T-cell (primary cell): ENCODE measurements at regions not wholly inside any gene's neighbourhood (a gene's known extent, or its start where the extent isn't known, plus 50 kb on each side); places are given as distances from the start of the nearest gene placed in this dataset.

ENCODE experiments used
- ATAC-seq, 4 experiments: fragments of 200-7000 bp in 3 of 4; fragments of 150-1000 bp in 1 of 4; cut with Tn5 transposase; replicated peaks in 1 of 4; 1 replicate in 3 of 4; 2 replicates in 1 of 4; pipeline ENCODE4 v1.10.0; 2021; ENCODE audit warnings: moderate library complexity in 3 of 4, mild to moderate bottlenecking in 2 of 4, moderate number of reproducible peaks in 1 of 4
- CTCF ChIA-PET, 2 donors: fragments of 300-600 bp; sonication (Branson Sonifier 250); formaldehyde crosslinking; loops; one replicate each; lab custom pipeline; 2022; ENCODE audit warnings: antibody characterized with exemption in 2 of 2; lab: Charles Lee
- POLR2A ChIA-PET, 2 donors: fragments of 300-600 bp; sonication (Branson Sonifier 250); formaldehyde crosslinking; loops; one replicate each; lab custom pipeline; 2022; ENCODE audit warnings: antibody characterized with exemption in 2 of 2; lab: Charles Lee
- DNase-seq, 35 experiments: peaks; one replicate each; pipeline versions ENCODE4 v3.0.0 to v3.0.0-alpha.2; 2013 to 2023
- H3K27ac ChIP-seq: one replicate; pipeline ENCODE4 v1.5.1; 2013; ENCODE audit warnings: low read length
- H3K27me3 ChIP-seq, 2 experiments: replicated peaks in 1 of 2; 1 replicate in 1 of 2; 2 replicates in 1 of 2; pipeline versions ENCODE4 v1.6.1 to v1.7.0; 2013; ENCODE audit warnings: low read length in 1 of 2, mixed read lengths in 1 of 2; ENCODE audit not compliant: control insufficient read depth in 2 of 2, insufficient read depth in 2 of 2; ENCODE audit errors: extremely low read depth in 1 of 2
- H3K36me3 ChIP-seq, 2 donors: 1 replicate in 1 of 2; 2 replicates in 1 of 2; pipeline versions ENCODE4 v1.6.1 to v1.7.0; 2013; ENCODE audit warnings: low read length in 1 of 2; ENCODE audit not compliant: control insufficient read depth in 2 of 2, insufficient read depth in 1 of 2; ENCODE audit errors: extremely low read depth in 1 of 2
- H3K4me1 ChIP-seq, 2 experiments: 1 replicate in 1 of 2; 2 replicates in 1 of 2; pipeline versions ENCODE4 v1.6.1 to v1.7.0; 2013; ENCODE audit warnings: low read length in 2 of 2, mixed read lengths in 1 of 2; ENCODE audit not compliant: insufficient read depth in 2 of 2, control insufficient read depth in 1 of 2; ENCODE audit errors: extremely low read depth in 1 of 2
- H3K4me3 ChIP-seq, 2 donors: 1 replicate in 1 of 2; 2 replicates in 1 of 2; pipeline versions ENCODE4 v1.5.1 to v1.7.0; 2013; ENCODE audit warnings: mild to moderate bottlenecking in 2 of 2, low read length in 1 of 2, moderate library complexity in 1 of 2; ENCODE audit not compliant: control insufficient read depth in 1 of 2; ENCODE audit errors: extremely low read depth in 1 of 2
- H3K9me3 ChIP-seq: 2 replicates; pipeline ENCODE4 v1.7.0; 2013
- H3K27ac Mint-ChIP-seq, 2 donors: one replicate each; pipeline ENCODE4 v1.8.0; 2020 to 2021; ENCODE audit warnings: mild to moderate bottlenecking in 2 of 2, mixed read lengths in 2 of 2
- H3K27me3 Mint-ChIP-seq, 2 donors: one replicate each; pipeline ENCODE4 v1.8.0; 2021 to 2022; ENCODE audit warnings: mixed read lengths in 2 of 2
- H3K36me3 Mint-ChIP-seq: one replicate; pipeline ENCODE4 v1.8.0; 2021; ENCODE audit warnings: mixed read lengths
- H3K4me1 Mint-ChIP-seq, 3 donors: one replicate each; pipeline ENCODE4 v1.8.0; 2020 to 2022; ENCODE audit warnings: mixed read lengths in 3 of 3, mild to moderate bottlenecking in 1 of 3
- H3K4me3 Mint-ChIP-seq, 3 donors: one replicate each; pipeline ENCODE4 v1.8.0; 2020 to 2022; ENCODE audit warnings: mild to moderate bottlenecking in 3 of 3, mixed read lengths in 3 of 3, moderate library complexity in 3 of 3
- H3K9me3 Mint-ChIP-seq, 3 donors: one replicate each; pipeline ENCODE4 v1.8.0; 2020 to 2022; ENCODE audit warnings: mixed read lengths in 3 of 3
- WGBS: methylation state at CpG from one replicate; pipeline ENCODE4 v1.1.5; 2013; ENCODE audit warnings: missing lambda C conversion rate; ENCODE audit not compliant: insufficient coverage; 5-methylcytosine and 5-hydroxymethylcytosine counted together

GRCh38 chr4:89665662-89666061 lies 171.3 kb downstream of the SNCA start:
- H3K36me3 ChIP-seq: no peaks in the 10 kb centered on the region
- no peaks in the 10 kb centered on the region for H3K4me1 ChIP-seq
- POLR2A ChIA-PET: no interaction called here
- CTCF ChIA-PET: no interaction called here
- no peak overlapping the region for H3K27ac ChIP-seq
- no peaks in the 10 kb centered on the region for H3K9me3 Mint-ChIP-seq
- no peak overlapping the region for H3K4me3 Mint-ChIP-seq
- no peak overlapping the region for H3K4me3 ChIP-seq
- 79% methylated on average over 2 of the region's 3 CpGs for WGBS
- no peaks in the 10 kb centered on the region for H3K27me3 ChIP-seq
- ATAC-seq (no peak), DNase-seq (no peak)
- H3K27me3 Mint-ChIP-seq: peaks cover 5 to 10% of the 10 kb centered on the region in 2 donors
- H3K9me3 ChIP-seq: no peaks in the 10 kb centered on the region
- no peaks in the 10 kb centered on the region for H3K4me1 Mint-ChIP-seq
- H3K36me3 Mint-ChIP-seq: no peaks in the 10 kb centered on the region
- H3K27ac Mint-ChIP-seq: no peak overlapping the region

GRCh38 chr4:89664521-89664920 lies 172.4 kb downstream of the SNCA start:
- H3K27me3 Mint-ChIP-seq: peaks cover 0 to 4% of the 10 kb centered on the region in 2 donors
- H3K9me3 ChIP-seq: no peaks in the 10 kb centered on the region
- no peaks in the 10 kb centered on the region for H3K27me3 ChIP-seq
- ChIA-PET POLR2A (no interaction called here), CTCF (no interaction called here)
- H3K9me3 Mint-ChIP-seq: no peaks in the 10 kb centered on the region
- no peak overlapping the region for H3K4me3 ChIP-seq
- H3K27ac Mint-ChIP-seq: no peak overlapping the region
- DNase-seq: no peak
- no peaks in the 10 kb centered on the region for H3K4me1 ChIP-seq
- no peak overlapping the region for H3K27ac ChIP-seq
- ATAC-seq: no peak
- no peak overlapping the region for H3K4me3 Mint-ChIP-seq
- H3K36me3 ChIP-seq: no peaks in the 10 kb centered on the region
- no peaks in the 10 kb centered on the region for H3K36me3 Mint-ChIP-seq
- no peaks in the 10 kb centered on the region for H3K4me1 Mint-ChIP-seq

GRCh38 chr4:89661173-89661899 lies 175.6 kb downstream of the SNCA start:
- peaks cover 0 to 5% of the 10 kb centered on the region in 2 donors for H3K27me3 Mint-ChIP-seq
- H3K4me1 Mint-ChIP-seq: no peaks in the 10 kb centered on the region
- H3K27me3 ChIP-seq: no peaks in the 10 kb centered on the region
- H3K4me3 ChIP-seq: no peak overlapping the region
- ChIA-PET POLR2A (interaction anchor here in 1 of 2 donors (0.7 kb wide), 1 partner anchor 11 kb away, joined by 5 read pairs; no protein-coding TSS in a partner anchor), CTCF (interaction anchor here in 1 of 2 donors (0.8 kb wide), 1 partner anchor 10 kb away, joined by 3 read pairs; no protein-coding TSS in a partner anchor)
- WGBS: 63% methylated on average over 1 of the region's 3 CpGs
- no peaks in the 10 kb centered on the region for H3K4me1 ChIP-seq
- no peaks in the 10 kb centered on the region for H3K36me3 Mint-ChIP-seq
- H3K36me3 ChIP-seq: no peaks in the 10 kb centered on the region
- H3K27ac ChIP-seq: no peak overlapping the region
- H3K4me3 Mint-ChIP-seq: no peak overlapping the region
- no peaks in the 10 kb centered on the region for H3K9me3 Mint-ChIP-seq
- DNase-seq (no peak), ATAC-seq (no peak)
- H3K9me3 ChIP-seq: no peaks in the 10 kb centered on the region
- H3K27ac Mint-ChIP-seq: no peak overlapping the region

GRCh38 chr4:89660444-89661172 lies 176.4 kb downstream of the SNCA start:
- Histone ChIP-seq H3K36me3 (no peaks in the 10 kb centered on the region), H3K9me3 (no peaks in the 10 kb centered on the region), H3K27ac (no peak overlapping the region), H3K4me3 (no peak overlapping the region), H3K27me3 (no peaks in the 10 kb centered on the region), H3K4me1 (no peaks in the 10 kb centered on the region)
- ATAC-seq: no peak
- Mint-ChIP-seq H3K36me3 (no peaks in the 10 kb centered on the region), H3K27ac (no peak overlapping the region), H3K4me3 (no peak overlapping the region), H3K9me3 (no peaks in the 10 kb centered on the region), H3K27me3 (peaks cover 0 to 5% of the 10 kb centered on the region in 2 donors), H3K4me1 (no peaks in the 10 kb centered on the region)
- POLR2A ChIA-PET: no interaction called here
- WGBS: no CpG with 5 or more reads among the region's 4 CpGs
- DNase-seq: no peak
- CTCF ChIA-PET: no interaction called here

- Histone ChIP-seq H3K4me3 (no peak overlapping the region), H3K4me1 (no peaks in the 10 kb centered on the region), H3K27ac (no peak overlapping the region), H3K9me3 (no peaks in the 10 kb centered on the region), H3K27me3 (peaks cover 0 to 2% of the 10 kb centered on the region in 2 experiments), H3K36me3 (no peaks in the 10 kb centered on the region)
- H3K4me3 Mint-ChIP-seq: no peak overlapping the region
- DNase-seq: no peak
- H3K4me1 Mint-ChIP-seq: no peaks in the 10 kb centered on the region
- ChIA-PET CTCF (interaction anchor here (0.7 to 1.0 kb wide), 2 partner anchors 180 to 245 kb away, joined by 3 to 5 read pairs; no protein-coding TSS in a partner anchor), POLR2A (no interaction called here)
- H3K27me3 Mint-ChIP-seq: peaks cover 0 to 6% of the 10 kb centered on the region in 2 donors
- no peak for ATAC-seq
- H3K36me3 Mint-ChIP-seq: no peaks in the 10 kb centered on the region
- no peaks in the 10 kb centered on the region for H3K9me3 Mint-ChIP-seq
- H3K27ac Mint-ChIP-seq: no peak overlapping the region
- WGBS: 33% methylated on average over 1 of the region's 2 CpGs
These were observed 178.3 kb downstream of the SNCA start for GRCh38 chr4:89658701-89659024.

- H3K4me1 Mint-ChIP-seq: no peaks in the 10 kb centered on the region
- no peak overlapping the region for H3K27ac Mint-ChIP-seq
- no peak overlapping the region for H3K4me3 ChIP-seq
- H3K4me3 Mint-ChIP-seq: no peak overlapping the region
- peaks cover 0 to 6% of the 10 kb centered on the region in 2 donors for H3K27me3 Mint-ChIP-seq
- no peaks in the 10 kb centered on the region for H3K36me3 Mint-ChIP-seq
- no peaks in the 10 kb centered on the region for H3K4me1 ChIP-seq
- no peaks in the 10 kb centered on the region for H3K9me3 ChIP-seq
- no CpG with 5 or more reads among the region's 3 CpGs for WGBS
- H3K27me3 ChIP-seq: peaks cover 0 to 2% of the 10 kb centered on the region in 2 experiments
- POLR2A ChIA-PET: interaction anchor here in 1 of 2 donors (0.6 kb wide), 1 partner anchor 88 kb away, joined by 3 read pairs; no protein-coding TSS in a partner anchor
- ATAC-seq (no peak), DNase-seq (peak in 1 of 35 experiments; percentile 24)
- no peaks in the 10 kb centered on the region for H3K9me3 Mint-ChIP-seq
- no peaks in the 10 kb centered on the region for H3K36me3 ChIP-seq
- H3K27ac ChIP-seq: no peak overlapping the region
- CTCF ChIA-PET: interaction anchor here (0.7 to 1.0 kb wide), 3 partner anchors 179 to 263 kb away, joined by 3 to 5 read pairs (median 3); no protein-coding TSS in a partner anchor
These were observed 178.8 kb downstream of the SNCA start for GRCh38 chr4:89657931-89658700.
